ENCODE measurements at regions not wholly inside any gene's neighbourhood (a gene's known extent, or its start where the extent isn't known, plus 50 kb on each side); places are given as distances from the start of the nearest gene placed in this dataset.

DNA sequence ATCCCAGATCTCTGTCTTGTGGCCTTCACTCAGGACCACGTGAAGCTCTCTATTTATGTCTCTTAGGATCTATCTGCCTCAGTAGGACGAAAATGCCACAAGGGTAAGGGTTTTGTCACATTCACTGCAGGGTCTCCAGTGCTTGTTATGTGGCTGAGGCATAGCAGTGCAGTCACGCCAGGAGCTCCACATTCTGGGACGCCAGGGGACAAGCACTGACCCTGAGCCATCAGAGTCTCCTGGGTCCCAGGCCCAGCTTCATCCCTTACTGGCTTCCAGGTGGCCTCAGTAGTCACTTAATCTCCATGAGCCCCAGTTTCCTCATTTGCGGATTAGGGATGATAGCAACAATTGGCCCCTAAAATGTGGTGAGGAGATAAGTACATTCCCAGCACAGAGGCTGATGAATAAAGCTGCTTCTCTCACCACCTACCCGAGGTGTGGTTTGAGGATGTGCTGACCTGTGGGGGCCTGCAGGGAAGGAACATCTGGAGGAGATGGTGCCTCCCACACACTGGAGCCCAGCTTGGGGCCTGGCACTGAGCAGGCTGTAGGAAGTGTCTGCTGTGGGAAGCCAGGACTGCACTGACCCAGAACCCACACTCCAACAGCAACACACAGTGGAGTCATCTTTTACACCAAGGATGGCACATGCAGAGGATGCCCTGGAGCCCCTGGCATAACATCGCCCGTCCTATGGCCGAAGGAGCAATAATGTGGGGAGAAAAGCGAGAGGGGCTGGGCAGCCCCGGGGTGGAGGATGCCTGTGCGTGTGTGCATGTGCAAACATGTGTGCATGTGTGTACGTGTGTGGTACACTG, 93.2 kb upstream of the IQSEC1 start:
- Histone ChIP-seq H3K4me1 (ENCODE audit: insufficient read depth) (no peaks in the 10 kb centered on the region), H3K4me3 (no peak overlapping the region), H3K36me3 (no peaks in the 10 kb centered on the region), H3K27me3 (no peaks in the 10 kb centered on the region), H3K27ac (no peak overlapping the region), H3K9me3 (no peaks in the 10 kb centered on the region)
- DNase-seq = peak in 1 of 5 donors; percentile 11
- intact Hi-C loops (cut with DNase I) = no loop called here
- TF ChIP-seq EP300 (IDR thresholded peaks at IDR 0.05) (no peak), POLR2A (IDR thresholded peaks at IDR 0.05) (no peak)
- TF ChIP-seq, protein P1, sequence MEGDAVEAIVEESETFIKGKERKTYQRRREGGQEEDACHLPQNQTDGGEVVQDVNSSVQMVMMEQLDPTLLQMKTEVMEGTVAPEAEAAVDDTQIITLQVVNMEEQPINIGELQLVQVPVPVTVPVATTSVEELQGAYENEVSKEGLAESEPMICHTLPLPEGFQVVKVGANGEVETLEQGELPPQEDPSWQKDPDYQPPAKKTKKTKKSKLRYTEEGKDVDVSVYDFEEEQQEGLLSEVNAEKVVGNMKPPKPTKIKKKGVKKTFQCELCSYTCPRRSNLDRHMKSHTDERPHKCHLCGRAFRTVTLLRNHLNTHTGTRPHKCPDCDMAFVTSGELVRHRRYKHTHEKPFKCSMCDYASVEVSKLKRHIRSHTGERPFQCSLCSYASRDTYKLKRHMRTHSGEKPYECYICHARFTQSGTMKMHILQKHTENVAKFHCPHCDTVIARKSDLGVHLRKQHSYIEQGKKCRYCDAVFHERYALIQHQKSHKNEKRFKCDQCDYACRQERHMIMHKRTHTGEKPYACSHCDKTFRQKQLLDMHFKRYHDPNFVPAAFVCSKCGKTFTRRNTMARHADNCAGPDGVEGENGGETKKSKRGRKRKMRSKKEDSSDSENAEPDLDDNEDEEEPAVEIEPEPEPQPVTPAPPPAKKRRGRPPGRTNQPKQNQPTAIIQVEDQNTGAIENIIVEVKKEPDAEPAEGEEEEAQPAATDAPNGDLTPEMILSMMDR (IDR thresholded peaks at IDR 0.05) = no peak
- WGBS, 3 donors = 70 to 75% (median 74%) methylated on average over 13 of the region's 13 CpGs

DNA sequence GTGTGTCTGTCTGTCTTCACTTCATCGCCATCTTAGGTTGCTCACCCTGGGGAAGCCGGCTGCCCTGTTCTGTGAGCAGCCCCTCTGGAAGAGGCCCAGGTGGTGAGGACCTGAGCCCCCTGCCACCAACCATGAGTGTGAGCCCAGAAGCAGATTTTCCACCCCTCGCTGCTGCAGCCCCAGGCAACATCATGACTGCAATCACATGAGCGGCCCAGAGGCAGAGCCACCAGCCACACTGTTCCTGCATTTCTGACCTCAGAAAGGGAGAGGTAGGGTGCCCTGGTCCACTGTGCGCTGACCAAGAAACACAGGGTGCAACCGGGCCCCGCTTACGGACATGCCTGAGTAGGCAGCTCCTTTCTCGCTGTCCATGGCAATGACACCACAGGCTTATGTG, 92.3 kb upstream of the IQSEC1 start:
- 88 to 90% (median 90%) methylated on average over 9 of the region's 9 CpGs for WGBS, 3 donors
- H3K4me1 ChIP-seq (ENCODE audit: insufficient read depth) = no peaks in the 10 kb centered on the region
- H3K36me3 ChIP-seq = no peaks in the 10 kb centered on the region
- DNase-seq = no peak
- no peak overlapping the region for H3K4me3 ChIP-seq
- TF ChIP-seq EP300 (IDR thresholded peaks at IDR 0.05) = no peak
- no peak for TF ChIP-seq POLR2A (IDR thresholded peaks at IDR 0.05)
- TF ChIP-seq, protein P1 (IDR thresholded peaks at IDR 0.05) = no peak
- intact Hi-C loops (cut with DNase I) = no loop called here
- no peaks in the 10 kb centered on the region for H3K27me3 ChIP-seq
- H3K9me3 ChIP-seq = no peaks in the 10 kb centered on the region
- no peak overlapping the region for H3K27ac ChIP-seq

DNA sequence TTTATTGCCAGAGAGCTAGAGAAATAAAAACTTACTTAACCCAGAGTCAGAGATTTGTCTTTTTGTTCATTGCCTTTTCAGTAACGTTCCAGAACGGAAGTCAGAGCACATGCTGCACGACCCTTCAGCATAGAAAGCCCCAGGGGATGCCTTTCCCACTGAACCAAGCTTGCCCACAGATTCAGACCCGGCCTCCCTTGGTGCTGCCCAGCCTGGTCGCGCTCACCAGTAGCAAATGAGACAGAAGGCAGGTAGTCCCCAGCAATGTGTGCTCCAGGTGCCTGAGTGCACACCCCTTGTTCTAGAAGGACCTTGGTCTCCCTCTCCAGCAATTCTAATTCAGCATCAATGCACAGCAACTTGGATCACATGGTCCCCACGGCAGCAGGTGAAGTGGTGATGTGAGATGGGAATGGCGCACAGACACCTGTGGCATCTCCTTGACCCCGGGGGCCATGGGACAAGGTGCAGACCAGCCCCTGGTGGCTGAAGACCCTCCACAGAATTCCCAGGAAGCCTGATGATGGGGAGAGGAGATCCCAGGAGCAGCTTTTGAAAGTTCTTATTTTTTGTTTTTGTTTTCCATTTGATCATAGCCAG, 91.8 kb upstream of the IQSEC1 start:
- Histone ChIP-seq H3K27me3 (no peaks in the 10 kb centered on the region), H3K9me3 (no peaks in the 10 kb centered on the region), H3K36me3 (no peaks in the 10 kb centered on the region), H3K4me3 (no peak overlapping the region), H3K27ac (no peak overlapping the region), H3K4me1 (ENCODE audit: insufficient read depth) (no peaks in the 10 kb centered on the region)
- intact Hi-C loops (cut with DNase I) = no loop called here
- TF ChIP-seq, protein P1 (IDR thresholded peaks at IDR 0.05) = no peak
- no peak for TF ChIP-seq POLR2A (IDR thresholded peaks at IDR 0.05)
- no peak for TF ChIP-seq EP300 (IDR thresholded peaks at IDR 0.05)
- no peak for DNase-seq
- WGBS, 3 donors = 68 to 75% (median 71%) methylated on average over 9 of the region's 9 CpGs

DNA sequence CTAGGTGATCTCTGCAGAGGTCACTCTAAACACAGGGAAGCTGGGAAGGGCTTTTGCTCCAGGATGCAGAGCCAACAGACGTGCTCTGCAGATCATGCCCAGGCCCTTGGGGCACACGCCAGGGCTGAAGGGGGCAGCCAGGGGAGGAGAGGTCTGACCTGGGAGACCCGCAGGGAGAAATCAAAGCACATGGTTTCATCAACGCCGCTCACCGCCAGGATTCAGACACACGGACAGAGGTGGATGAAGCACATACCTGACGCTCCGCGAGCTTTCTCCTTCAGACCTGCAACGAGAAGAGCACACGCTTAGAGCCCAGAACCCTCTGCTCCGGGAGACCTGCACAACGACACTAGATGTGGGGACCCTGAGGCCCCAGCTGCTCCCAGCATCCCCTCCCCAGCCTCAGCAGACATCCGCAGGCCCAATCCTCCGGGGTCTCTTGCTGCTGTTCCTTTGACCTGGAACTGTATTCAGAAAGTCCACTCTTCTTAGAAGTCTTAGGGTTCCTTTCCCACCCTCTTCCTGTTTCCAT, 90.7 kb upstream of the IQSEC1 start:
- DNase-seq = no peak

More for the DNA sequence above, 90.7 kb upstream of the IQSEC1 start:
- intact Hi-C loops (cut with DNase I) = no loop called here
- H3K27me3 ChIP-seq = no peaks in the 10 kb centered on the region
- H3K4me1 ChIP-seq (ENCODE audit: insufficient read depth) = no peaks in the 10 kb centered on the region
- H3K36me3 ChIP-seq = no peaks in the 10 kb centered on the region
- no peaks in the 10 kb centered on the region for H3K9me3 ChIP-seq
- 90 to 94% (median 92%) methylated on average over 16 of the region's 16 CpGs for WGBS, 3 donors
- TF ChIP-seq EP300 (IDR thresholded peaks at IDR 0.05) (no peak), POLR2A (IDR thresholded peaks at IDR 0.05) (no peak)
- TF ChIP-seq, protein P1 (IDR thresholded peaks at IDR 0.05) = no peak
- H3K4me3 ChIP-seq = no peak overlapping the region
- no peak overlapping the region for H3K27ac ChIP-seq

Measured in ovary (tissue), 7 donors.